OCI-LY1 (cell line): ENCODE measurements at regions not wholly inside any gene's neighbourhood (a gene's known extent, or its start where the extent isn't known, plus 50 kb on each side); places are given as distances from the start of the nearest gene placed in this dataset.

Experiments
- H2AFZ ChIP-seq: fragments of 200-600 bp; sonication (generic), shearing (Covaris generic); 2 replicates; pipeline ENCODE4 v1.6.0; 2014; ENCODE audit warnings: antibody characterized with exemption, mild to moderate bottlenecking, low read length
- H3F3A ChIP-seq: fragments of 200-600 bp; sonication (generic), shearing (Covaris generic); 2 replicates; pipeline ENCODE4 v1.6.0; 2014; ENCODE audit warnings: mild to moderate bottlenecking, antibody characterized with exemption, low read length, moderate library complexity; ENCODE audit not compliant: insufficient read depth
- H3K27ac ChIP-seq: fragments of 200-600 bp; sonication (generic); 2 replicates; pipeline ENCODE4 v1.5.1; 2014; ENCODE audit warnings: low read length, mixed run types, mild to moderate bottlenecking, low read depth; ENCODE audit not compliant: poor library complexity, severe bottlenecking
- H3K27me3 ChIP-seq: fragments of 200-600 bp; sonication (generic); 2 replicates; pipeline ENCODE4 v1.6.0; 2014; ENCODE audit warnings: antibody characterized with exemption, mild to moderate bottlenecking, low read length, moderate library complexity; ENCODE audit not compliant: insufficient read depth
- H3K36me3 ChIP-seq: fragments of 200-600 bp; sonication (generic); 2 replicates; pipeline ENCODE4 v1.6.1; 2014; ENCODE audit warnings: mild to moderate bottlenecking, antibody characterized with exemption, low read length, moderate library complexity, mixed read lengths; ENCODE audit not compliant: insufficient read depth
- H3K4me1 ChIP-seq: fragments of 200-600 bp; sonication (generic); 2 replicates; pipeline ENCODE4 v1.5.1; 2014; ENCODE audit warnings: mild to moderate bottlenecking, low read length, moderate library complexity; ENCODE audit not compliant: insufficient read depth, severe bottlenecking
- H3K4me2 ChIP-seq: fragments of 200-600 bp; sonication (generic), shearing (Covaris generic); 2 replicates; pipeline ENCODE4 v1.6.1; 2014; ENCODE audit warnings: low read length
- H3K4me3 ChIP-seq: fragments of 200-600 bp; sonication (generic); 2 replicates; pipeline ENCODE4 v1.5.1; 2014; ENCODE audit warnings: low read length, low read depth, mild to moderate bottlenecking, mixed read lengths; ENCODE audit not compliant: poor library complexity, severe bottlenecking
- H3K79me2 ChIP-seq: fragments of 200-600 bp; shearing (Covaris generic); 2 replicates; pipeline ENCODE4 v1.6.1; 2016; ENCODE audit warnings: mixed run types, low read length, mixed read lengths; ENCODE audit not compliant: insufficient read depth
- H3K9ac ChIP-seq: fragments of 200-600 bp; sonication (generic), shearing (Covaris generic); 2 replicates; pipeline ENCODE4 v1.6.1; 2014; ENCODE audit warnings: mild to moderate bottlenecking, low read length, mixed read lengths
- H3K9me2 ChIP-seq: fragments of 200-600 bp; sonication (generic), shearing (Covaris generic); 2 replicates; pipeline ENCODE4 v1.6.1; 2014; ENCODE audit warnings: low read depth, mild to moderate bottlenecking, low read length, mixed read lengths
- H3K9me3 ChIP-seq: fragments of 200-600 bp; shearing (Covaris generic); 2 replicates; pipeline ENCODE4 v1.6.1; 2014; ENCODE audit warnings: low read length, mixed read lengths
- H4K20me1 ChIP-seq: fragments of 200-600 bp; sonication (generic), shearing (Covaris generic); 2 replicates; pipeline ENCODE4 v1.6.0; 2016; ENCODE audit warnings: mild to moderate bottlenecking, low read length; ENCODE audit not compliant: insufficient read depth
- CTCF ChIP-seq: fragments of 200-600 bp; sonication (generic), shearing (Covaris generic); IDR thresholded peaks from 2 replicates; pipeline ENCODE4 v1.5.1; 2017; ENCODE audit warnings: mild to moderate bottlenecking, antibody characterized with exemption, low read length, moderate library complexity, mixed read lengths
- EZH2 ChIP-seq: fragments of 200-600 bp; sonication (generic), shearing (Covaris generic); IDR thresholded peaks from 2 replicates; pipeline ENCODE4 v1.8.0; 2017; ENCODE audit warnings: borderline replicate concordance, mixed run types, mild to moderate bottlenecking, antibody characterized with exemption, low read length, moderate library complexity, mixed read lengths

GRCh38 chr9:12988258-12988657, 213.4 kb downstream of the LURAP1L start:
- no peak for TF ChIP-seq EZH2
- no peak for TF ChIP-seq CTCF
- no peak overlapping the region for H3K27ac ChIP-seq

GRCh38 chr9:12989669-12990068, 214.8 kb downstream of the LURAP1L start:
- Histone ChIP-seq H3F3A (no peaks in the 10 kb centered on the region), H3K27me3 (no peaks in the 10 kb centered on the region), H3K4me3 (no peak overlapping the region), H3K9me2 (no peaks in the 10 kb centered on the region), H3K79me2 (no peaks in the 10 kb centered on the region), H4K20me1 (no peaks in the 10 kb centered on the region), H3K9me3 (no peaks in the 10 kb centered on the region), H3K27ac (no peak overlapping the region), H3K36me3 (no peaks in the 10 kb centered on the region), H3K4me2 (no peak overlapping the region), H3K4me1 (no peaks in the 10 kb centered on the region), H3K9ac (no peak overlapping the region), H2AFZ (no peak overlapping the region)
- TF ChIP-seq EZH2 (no peak), CTCF (no peak)

More at GRCh38 chr9:12988258-12988657, 213.4 kb downstream of the LURAP1L start:
- no peaks in the 10 kb centered on the region for H4K20me1 ChIP-seq
- H3K4me1 ChIP-seq: no peaks in the 10 kb centered on the region
- no peaks in the 10 kb centered on the region for H3K36me3 ChIP-seq
- no peak overlapping the region for H3K9ac ChIP-seq
- no peaks in the 10 kb centered on the region for H3K9me3 ChIP-seq
- H3K9me2 ChIP-seq: no peaks in the 10 kb centered on the region
- no peak overlapping the region for H2AFZ ChIP-seq
- no peaks in the 10 kb centered on the region for H3K79me2 ChIP-seq
- H3K4me2 ChIP-seq: no peak overlapping the region
- H3F3A ChIP-seq: no peaks in the 10 kb centered on the region
- H3K4me3 ChIP-seq: no peak overlapping the region
- H3K27me3 ChIP-seq: no peaks in the 10 kb centered on the region

GRCh38 chr9:12993466-12993865, 218.6 kb downstream of the LURAP1L start:
- Histone ChIP-seq H2AFZ (no peak overlapping the region), H3K4me2 (no peak overlapping the region), H3K36me3 (no peaks in the 10 kb centered on the region), H3K27ac (no peak overlapping the region), H3K4me3 (no peak overlapping the region), H3K27me3 (no peaks in the 10 kb centered on the region), H3F3A (no peaks in the 10 kb centered on the region), H4K20me1 (no peaks in the 10 kb centered on the region), H3K9me3 (no peaks in the 10 kb centered on the region), H3K4me1 (no peaks in the 10 kb centered on the region), H3K79me2 (no peaks in the 10 kb centered on the region), H3K9ac (no peak overlapping the region), H3K9me2 (no peaks in the 10 kb centered on the region)
- TF ChIP-seq CTCF: no peak
- TF ChIP-seq EZH2: no peak
